Testis (tissue), 2 donors: ENCODE measurements at regions not wholly inside any gene's neighbourhood (a gene's known extent, or its start where the extent isn't known, plus 50 kb on each side); places are given as distances from the start of the nearest gene placed in this dataset.

Source experiments
- CTCF ChIP-seq, 3 experiments: fragments of 450-650 bp in 2 of 3; fragments of 200-600 bp in 1 of 3; sonication (generic) in 1 of 3; IDR thresholded peaks; one replicate each; pipeline ENCODE4 v1.5.1; 2016 to 2019; ENCODE audit warnings: antibody characterized with exemption in 3 of 3, mild to moderate bottlenecking in 2 of 3, moderate library complexity in 1 of 3
- POLR2A ChIP-seq: fragments of 450-650 bp; IDR thresholded peaks from one replicate; pipeline ENCODE4 v1.6.1; 2017; ENCODE audit warnings: antibody characterized with exemption, mild to moderate bottlenecking, moderate library complexity

GRCh38 chr22:47304191-47304831 lies 541.9 kb downstream of the TBC1D22A start:
- no peak for TF ChIP-seq CTCF (IDR thresholded peaks at IDR 0.05)
- TF ChIP-seq POLR2A = no peak
